Retina (tissue), 1 donor: ENCODE measurements at regions not wholly inside any gene's neighbourhood (a gene's known extent, or its start where the extent isn't known, plus 50 kb on each side); places are given as distances from the start of the nearest gene placed in this dataset.

Source experiments
- DNase-seq: peaks from one replicate; pipeline ENCODE4 v3.0.0-alpha.2; 2016

- DNase-seq: no peak
Observed at GRCh38 chr1:59158321-59158720, 138.6 kb upstream of the FGGY start.

GRCh38 chr1:59159557-59160203 lies 137.2 kb upstream of the FGGY start:
- DNase-seq: no peak

GRCh38 chr1:59161136-59161535 lies 135.8 kb upstream of the FGGY start:
- no peak for DNase-seq

- DNase-seq: no peak
Observed at GRCh38 chr1:59162665-59163064, 134.2 kb upstream of the FGGY start.

- DNase-seq: no peak
Observed at GRCh38 chr1:59163268-59164092, 133.4 kb upstream of the FGGY start.

- DNase-seq: no peak
Observed at GRCh38 chr1:59164371-59164770, 132.5 kb upstream of the FGGY start.

GRCh38 chr1:59165353-59165752 lies 131.5 kb upstream of the FGGY start:
- no peak for DNase-seq

- DNase-seq: no peak
Observed at GRCh38 chr1:59169703-59170102, 127.2 kb upstream of the FGGY start.

- no peak for DNase-seq
Observed at GRCh38 chr1:59170659-59171058, 126.2 kb upstream of the FGGY start.

GRCh38 chr1:59171788-59172187 lies 125.1 kb upstream of the FGGY start:
- DNase-seq: no peak

GRCh38 chr1:59172693-59173092 lies 124.2 kb upstream of the FGGY start:
- DNase-seq: no peak

- DNase-seq: no peak
Observed at GRCh38 chr1:59173721-59174120, 123.2 kb upstream of the FGGY start.

- DNase-seq: no peak
Observed at GRCh38 chr1:59176471-59176870, 120.4 kb upstream of the FGGY start.

GRCh38 chr1:59177756-59178155 lies 119.1 kb upstream of the FGGY start:
- no peak for DNase-seq

GRCh38 chr1:59178339-59179187 lies 118.3 kb upstream of the FGGY start:
- DNase-seq: no peak

GRCh38 chr1:59179673-59180072 lies 117.2 kb upstream of the FGGY start:
- no peak for DNase-seq

GRCh38 chr1:59180735-59181134 lies 116.2 kb upstream of the FGGY start:
- DNase-seq: no peak

GRCh38 chr1:59183749-59184317 lies 113.1 kb upstream of the FGGY start:
- DNase-seq: no peak

- no peak for DNase-seq
Observed at GRCh38 chr1:59184365-59184905, 112.5 kb upstream of the FGGY start.

GRCh38 chr1:59185163-59185860 lies 111.6 kb upstream of the FGGY start:
- no peak for DNase-seq

- no peak for DNase-seq
Observed at GRCh38 chr1:59186656-59187055, 110.2 kb upstream of the FGGY start.
